GM18861 (cell line): ENCODE measurements at regions not wholly inside any gene's neighbourhood (a gene's known extent, or its start where the extent isn't known, plus 50 kb on each side); places are given as distances from the start of the nearest gene placed in this dataset.

Source experiments
- ATAC-seq: cut with Tn5 transposase; IDR thresholded peaks from one replicate; pipeline ENCODE4 v1.9.1; 2021; ENCODE audit not compliant: unreplicated experiment

GRCh38 chr9:16193066-16193465 is 640.2 kb downstream of the CCDC171 start:
- ATAC-seq: no peak

GRCh38 chr9:16196206-16196605 is 643.4 kb downstream of the CCDC171 start:
- no peak for ATAC-seq

- no peak for ATAC-seq
Measured at GRCh38 chr9:16197578-16198370, 644.9 kb downstream of the CCDC171 start.

DNA sequence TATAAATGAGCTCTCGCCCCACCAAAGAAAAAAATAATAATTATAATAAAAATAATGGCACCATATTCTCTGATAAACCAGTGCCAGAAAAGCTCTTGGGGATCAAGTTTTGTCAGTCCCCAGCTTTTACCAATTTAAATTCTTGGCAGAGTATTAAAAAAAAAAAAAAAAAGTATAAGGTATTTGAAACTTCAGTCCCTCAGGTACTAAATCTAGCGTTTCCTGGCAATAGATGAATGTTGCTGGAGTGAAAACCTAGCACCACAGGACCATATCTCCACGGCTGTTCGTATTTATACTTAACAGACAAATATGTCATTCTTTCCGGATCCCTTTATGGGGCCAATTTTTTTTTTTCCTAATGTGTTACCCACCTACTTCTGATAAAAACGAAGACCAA is 646.2 kb downstream of the CCDC171 start:
- ATAC-seq: no peak

DNA sequence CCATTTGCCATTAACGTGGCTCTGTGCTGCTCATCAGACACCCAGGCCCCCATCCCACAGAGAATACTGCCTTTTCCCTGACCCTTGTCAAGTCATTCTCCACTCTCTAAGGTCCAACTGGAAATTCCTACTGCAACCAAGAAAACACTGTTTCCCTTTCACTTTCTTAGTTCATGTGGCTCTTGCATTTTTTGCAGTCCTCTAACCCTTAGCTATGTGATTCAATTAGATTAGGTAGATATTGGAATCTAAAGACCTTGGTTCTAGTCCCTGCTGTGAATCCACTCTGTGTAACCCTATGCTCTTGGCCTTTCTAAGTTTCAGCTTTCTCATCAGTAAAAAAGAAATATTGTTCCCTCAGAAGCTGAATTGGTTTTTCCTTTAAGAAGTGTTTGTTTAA is 649.4 kb downstream of the CCDC171 start:
- no peak for ATAC-seq

DNA sequence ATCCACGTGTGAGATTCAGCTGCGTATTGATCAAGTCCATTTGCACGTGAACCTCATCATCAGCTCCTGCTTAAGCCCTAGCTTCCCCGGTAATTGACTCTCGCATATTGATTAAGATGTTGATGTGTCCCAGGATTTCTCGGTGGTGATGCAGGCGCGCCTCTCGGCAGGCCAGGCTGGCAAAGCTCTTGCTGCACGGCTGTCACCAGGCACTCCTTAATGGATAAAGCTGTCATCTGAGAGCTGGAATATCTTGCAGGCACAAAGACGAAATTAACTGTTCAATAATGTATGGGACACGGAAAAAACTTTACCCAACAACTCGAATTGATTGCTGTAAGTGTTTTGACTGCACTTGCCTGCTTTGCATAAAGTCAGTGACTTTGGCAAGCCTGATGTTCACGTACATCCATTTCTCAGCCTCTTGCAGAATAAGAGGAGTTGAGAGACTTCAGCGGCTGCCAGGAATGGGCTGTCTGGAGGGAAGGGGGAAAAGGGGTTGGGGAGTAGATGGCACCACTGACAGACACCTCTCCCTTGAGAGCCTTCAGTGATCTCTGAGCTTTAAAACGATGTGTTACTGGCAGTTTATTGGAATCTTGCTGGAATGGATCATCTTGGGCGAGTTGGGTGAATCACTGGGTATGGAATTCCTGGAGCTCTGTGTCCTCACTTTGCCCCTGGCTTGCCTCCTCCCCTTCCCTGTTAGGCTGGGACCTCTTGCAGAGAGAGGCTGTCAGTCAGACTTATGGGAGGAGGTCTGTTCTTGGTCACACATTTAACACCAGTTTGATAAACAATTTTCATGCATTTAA is 650.3 kb downstream of the CCDC171 start:
- ATAC-seq: no peak

GRCh38 chr9:16203729-16204573 is 651.1 kb downstream of the CCDC171 start:
- ATAC-seq: no peak

GRCh38 chr9:16205455-16205854 is 652.6 kb downstream of the CCDC171 start:
- ATAC-seq: no peak

GRCh38 chr9:16206518-16206917 is 653.7 kb downstream of the CCDC171 start:
- ATAC-seq: no peak

DNA sequence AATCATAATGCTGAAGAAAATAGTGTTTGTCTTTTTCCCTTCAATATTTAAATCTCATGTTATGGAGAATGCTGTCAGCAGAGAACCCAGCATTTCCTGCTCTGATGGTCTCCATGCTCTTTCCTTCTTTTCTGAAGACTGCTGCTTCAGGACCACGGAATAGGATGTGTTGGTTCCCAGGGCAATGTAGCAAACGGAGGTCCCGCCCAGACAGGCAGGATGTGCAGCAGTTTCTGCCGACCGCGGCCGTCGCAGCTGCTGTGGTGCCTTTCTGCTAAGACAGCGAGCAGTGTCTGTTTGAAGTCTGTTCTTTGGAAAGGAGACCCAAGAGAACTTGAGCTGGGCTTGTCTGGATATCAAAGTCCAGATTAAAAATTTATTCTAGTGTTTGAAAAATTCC is 654.3 kb downstream of the CCDC171 start:
- ATAC-seq: no peak

- ATAC-seq: no peak
Measured at GRCh38 chr9:16210440-16210839, 657.6 kb downstream of the CCDC171 start.

- ATAC-seq: no peak
Measured at GRCh38 chr9:16211946-16212345, 658.5 kb downstream of the BNC2 start.

GRCh38 chr9:16213781-16214515 is 656.5 kb downstream of the BNC2 start:
- no peak for ATAC-seq

DNA sequence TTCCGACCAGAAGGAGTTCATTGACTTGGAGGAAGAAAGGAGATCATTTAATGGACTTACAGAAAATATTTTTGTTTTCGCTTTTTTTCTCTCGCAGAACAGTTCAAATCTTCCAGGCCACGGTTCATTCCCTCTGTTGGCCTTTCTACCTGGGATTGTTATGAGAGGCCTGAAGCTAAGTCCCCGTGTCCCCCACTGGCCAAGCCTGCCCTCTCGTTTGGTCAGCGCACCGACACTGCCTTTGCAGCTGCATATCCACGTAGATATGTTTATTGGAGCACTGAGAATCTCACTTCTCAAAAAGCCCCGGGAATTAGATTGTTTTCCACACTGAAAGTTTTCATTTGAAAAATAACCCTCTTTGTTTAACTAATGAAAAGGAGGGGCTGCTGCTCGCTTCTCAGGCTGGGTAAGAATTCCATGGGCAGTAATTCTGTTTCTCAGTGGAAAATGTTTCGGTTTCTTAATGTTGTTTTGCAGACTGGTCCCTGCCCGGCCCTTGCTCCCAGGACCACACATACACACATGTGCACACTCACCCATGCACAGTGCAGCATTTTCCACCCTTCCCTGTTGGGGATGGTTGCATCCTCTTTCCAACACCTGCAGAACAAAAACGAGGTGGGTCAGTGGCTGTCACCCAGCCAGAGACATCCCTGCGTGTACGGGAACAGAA is 655.7 kb downstream of the BNC2 start:
- no peak for ATAC-seq

GRCh38 chr9:16215353-16215680 is 655.2 kb downstream of the BNC2 start:
- ATAC-seq: no peak

GRCh38 chr9:16217943-16218701 is 652.3 kb downstream of the BNC2 start:
- no peak for ATAC-seq

- ATAC-seq: no peak
Measured at GRCh38 chr9:16221366-16221765, 649.1 kb downstream of the BNC2 start.

DNA sequence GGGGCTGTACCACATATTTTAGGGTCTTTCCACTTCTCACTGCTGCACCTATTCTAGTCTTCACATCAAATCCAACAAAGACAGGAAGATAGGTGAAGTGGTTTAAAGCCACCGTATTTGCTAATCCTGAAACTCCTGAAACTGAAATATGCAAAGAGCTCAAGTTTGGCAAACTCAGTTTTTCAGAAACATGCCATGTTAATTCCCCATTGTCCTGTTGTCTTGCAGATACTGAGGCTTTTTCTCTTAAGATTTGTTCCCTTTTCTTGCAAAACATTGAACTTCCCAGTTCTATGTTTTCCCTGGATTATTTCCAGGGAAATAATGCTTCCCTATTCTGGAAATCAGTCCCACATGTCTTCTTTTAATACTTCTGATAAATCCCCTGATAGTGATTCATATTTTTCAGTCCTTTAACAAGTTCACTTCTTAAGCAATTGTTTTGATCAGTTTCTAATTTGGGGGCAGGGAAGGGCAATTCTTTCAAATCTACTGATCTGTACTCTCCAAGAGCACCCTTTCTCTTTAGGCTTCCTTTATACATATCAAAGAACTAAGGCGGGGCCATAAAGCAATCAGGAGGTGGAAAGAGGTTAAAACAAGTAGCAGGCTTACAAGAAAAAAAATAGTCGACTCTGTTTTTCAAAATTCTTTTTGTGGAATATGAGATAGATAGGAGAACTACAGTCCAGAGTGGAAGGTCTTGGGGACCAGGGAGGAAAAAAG is 648.5 kb downstream of the BNC2 start:
- ATAC-seq: no peak
